ENCODE measurements at regions not wholly inside any gene's neighbourhood (a gene's known extent, or its start where the extent isn't known, plus 50 kb on each side); places are given as distances from the start of the nearest gene placed in this dataset.
"Not testable (repeated sequence)": the region's sequence is repeated elsewhere in the genome, so short reads cannot be mapped to it uniquely, and the experiment has no call there.

DNA sequence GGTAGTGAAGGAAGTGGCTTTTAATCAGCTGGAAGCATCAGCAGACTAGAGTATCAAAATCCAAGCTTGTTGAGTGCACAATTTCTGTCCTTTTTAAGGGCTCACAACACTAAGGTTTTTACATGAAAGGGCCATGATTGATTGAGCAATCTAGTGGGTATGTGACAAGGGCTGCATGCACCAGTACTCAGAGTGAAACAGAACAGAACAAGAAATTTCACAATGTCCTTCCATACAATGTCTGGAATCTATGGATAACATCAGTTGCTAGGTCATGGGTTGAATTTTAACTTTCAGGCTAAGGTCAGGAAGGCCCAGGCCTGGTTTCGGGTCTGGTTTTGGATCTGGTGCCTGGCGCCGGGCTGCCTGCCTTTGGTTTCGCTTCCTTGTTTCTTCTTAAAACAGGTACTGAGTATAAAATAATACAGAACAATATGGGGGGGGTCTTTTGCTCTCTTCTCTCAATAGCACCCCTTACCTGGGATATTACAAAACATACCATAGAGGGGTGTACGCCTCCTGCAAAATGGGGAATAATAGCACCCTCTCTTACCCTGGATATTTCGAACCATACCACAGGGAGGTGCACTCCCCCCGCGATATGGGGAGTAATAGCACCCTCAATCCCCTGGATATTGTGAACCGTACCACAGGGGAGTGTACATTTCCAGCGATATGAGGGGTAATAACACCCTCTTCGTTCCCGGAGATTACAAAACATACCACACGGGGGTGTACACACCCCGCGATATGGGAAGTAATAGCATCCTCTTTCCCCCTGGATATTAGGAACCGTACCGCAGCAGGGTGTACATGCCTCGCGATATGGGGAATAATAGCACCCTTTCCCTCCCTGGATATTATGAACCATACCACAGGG is 59.4 kb upstream of the CEACAM21 start:
- not testable (repeated sequence) for TF ChIP-seq POLR2A (IDR thresholded peaks at IDR 0.05)
- TF ChIP-seq, protein P1, sequence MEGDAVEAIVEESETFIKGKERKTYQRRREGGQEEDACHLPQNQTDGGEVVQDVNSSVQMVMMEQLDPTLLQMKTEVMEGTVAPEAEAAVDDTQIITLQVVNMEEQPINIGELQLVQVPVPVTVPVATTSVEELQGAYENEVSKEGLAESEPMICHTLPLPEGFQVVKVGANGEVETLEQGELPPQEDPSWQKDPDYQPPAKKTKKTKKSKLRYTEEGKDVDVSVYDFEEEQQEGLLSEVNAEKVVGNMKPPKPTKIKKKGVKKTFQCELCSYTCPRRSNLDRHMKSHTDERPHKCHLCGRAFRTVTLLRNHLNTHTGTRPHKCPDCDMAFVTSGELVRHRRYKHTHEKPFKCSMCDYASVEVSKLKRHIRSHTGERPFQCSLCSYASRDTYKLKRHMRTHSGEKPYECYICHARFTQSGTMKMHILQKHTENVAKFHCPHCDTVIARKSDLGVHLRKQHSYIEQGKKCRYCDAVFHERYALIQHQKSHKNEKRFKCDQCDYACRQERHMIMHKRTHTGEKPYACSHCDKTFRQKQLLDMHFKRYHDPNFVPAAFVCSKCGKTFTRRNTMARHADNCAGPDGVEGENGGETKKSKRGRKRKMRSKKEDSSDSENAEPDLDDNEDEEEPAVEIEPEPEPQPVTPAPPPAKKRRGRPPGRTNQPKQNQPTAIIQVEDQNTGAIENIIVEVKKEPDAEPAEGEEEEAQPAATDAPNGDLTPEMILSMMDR (IDR thresholded peaks at IDR 0.05): not testable (repeated sequence)
